OCI-LY1 (cell line): ENCODE measurements at regions not wholly inside any gene's neighbourhood (a gene's known extent, or its start where the extent isn't known, plus 50 kb on each side); places are given as distances from the start of the nearest gene placed in this dataset.

Source experiments
- H2AFZ ChIP-seq: fragments of 200-600 bp; sonication (generic), shearing (Covaris generic); 2 replicates; pipeline ENCODE4 v1.6.0; 2014; ENCODE audit warnings: antibody characterized with exemption, mild to moderate bottlenecking, low read length
- H3F3A ChIP-seq: fragments of 200-600 bp; sonication (generic), shearing (Covaris generic); 2 replicates; pipeline ENCODE4 v1.6.0; 2014; ENCODE audit warnings: mild to moderate bottlenecking, antibody characterized with exemption, low read length, moderate library complexity; ENCODE audit not compliant: insufficient read depth
- H3K27ac ChIP-seq: fragments of 200-600 bp; sonication (generic); 2 replicates; pipeline ENCODE4 v1.5.1; 2014; ENCODE audit warnings: low read length, mixed run types, mild to moderate bottlenecking, low read depth; ENCODE audit not compliant: poor library complexity, severe bottlenecking
- H3K27me3 ChIP-seq: fragments of 200-600 bp; sonication (generic); 2 replicates; pipeline ENCODE4 v1.6.0; 2014; ENCODE audit warnings: antibody characterized with exemption, mild to moderate bottlenecking, low read length, moderate library complexity; ENCODE audit not compliant: insufficient read depth
- H3K36me3 ChIP-seq: fragments of 200-600 bp; sonication (generic); 2 replicates; pipeline ENCODE4 v1.6.1; 2014; ENCODE audit warnings: mild to moderate bottlenecking, antibody characterized with exemption, low read length, moderate library complexity, mixed read lengths; ENCODE audit not compliant: insufficient read depth
- H3K4me1 ChIP-seq: fragments of 200-600 bp; sonication (generic); 2 replicates; pipeline ENCODE4 v1.5.1; 2014; ENCODE audit warnings: mild to moderate bottlenecking, low read length, moderate library complexity; ENCODE audit not compliant: insufficient read depth, severe bottlenecking
- H3K4me2 ChIP-seq: fragments of 200-600 bp; sonication (generic), shearing (Covaris generic); 2 replicates; pipeline ENCODE4 v1.6.1; 2014; ENCODE audit warnings: low read length
- H3K4me3 ChIP-seq: fragments of 200-600 bp; sonication (generic); 2 replicates; pipeline ENCODE4 v1.5.1; 2014; ENCODE audit warnings: low read length, low read depth, mild to moderate bottlenecking, mixed read lengths; ENCODE audit not compliant: poor library complexity, severe bottlenecking
- H3K79me2 ChIP-seq: fragments of 200-600 bp; shearing (Covaris generic); 2 replicates; pipeline ENCODE4 v1.6.1; 2016; ENCODE audit warnings: mixed run types, low read length, mixed read lengths; ENCODE audit not compliant: insufficient read depth
- H3K9ac ChIP-seq: fragments of 200-600 bp; sonication (generic), shearing (Covaris generic); 2 replicates; pipeline ENCODE4 v1.6.1; 2014; ENCODE audit warnings: mild to moderate bottlenecking, low read length, mixed read lengths
- H3K9me2 ChIP-seq: fragments of 200-600 bp; sonication (generic), shearing (Covaris generic); 2 replicates; pipeline ENCODE4 v1.6.1; 2014; ENCODE audit warnings: low read depth, mild to moderate bottlenecking, low read length, mixed read lengths
- H3K9me3 ChIP-seq: fragments of 200-600 bp; shearing (Covaris generic); 2 replicates; pipeline ENCODE4 v1.6.1; 2014; ENCODE audit warnings: low read length, mixed read lengths
- H4K20me1 ChIP-seq: fragments of 200-600 bp; sonication (generic), shearing (Covaris generic); 2 replicates; pipeline ENCODE4 v1.6.0; 2016; ENCODE audit warnings: mild to moderate bottlenecking, low read length; ENCODE audit not compliant: insufficient read depth
- CTCF ChIP-seq: fragments of 200-600 bp; sonication (generic), shearing (Covaris generic); IDR thresholded peaks from 2 replicates; pipeline ENCODE4 v1.5.1; 2017; ENCODE audit warnings: mild to moderate bottlenecking, antibody characterized with exemption, low read length, moderate library complexity, mixed read lengths
- EZH2 ChIP-seq: fragments of 200-600 bp; sonication (generic), shearing (Covaris generic); IDR thresholded peaks from 2 replicates; pipeline ENCODE4 v1.8.0; 2017; ENCODE audit warnings: borderline replicate concordance, mixed run types, mild to moderate bottlenecking, antibody characterized with exemption, low read length, moderate library complexity, mixed read lengths

- no peaks in the 10 kb centered on the region for H3K9me3 ChIP-seq
- TF ChIP-seq EZH2, result no peak
- no peak for TF ChIP-seq CTCF
- H3K27ac ChIP-seq, result no peak overlapping the region
- H2AFZ ChIP-seq, result no peak overlapping the region
- H3K9ac ChIP-seq, result no peak overlapping the region
- no peaks in the 10 kb centered on the region for H3F3A ChIP-seq
- H3K4me2 ChIP-seq, result no peak overlapping the region
- no peaks in the 10 kb centered on the region for H3K36me3 ChIP-seq
- no peaks in the 10 kb centered on the region for H3K27me3 ChIP-seq
- no peaks in the 10 kb centered on the region for H3K9me2 ChIP-seq
- no peaks in the 10 kb centered on the region for H3K4me1 ChIP-seq
- H4K20me1 ChIP-seq, result no peaks in the 10 kb centered on the region
- no peak overlapping the region for H3K4me3 ChIP-seq
- H3K79me2 ChIP-seq, result no peaks in the 10 kb centered on the region
Observed at GRCh38 chr4:12053556-12053955, 624.9 kb upstream of the HS3ST1 start.

GRCh38 chr4:12050357-12050756 lies 621.7 kb upstream of the HS3ST1 start:
- Histone ChIP-seq H3K9me3 (no peaks in the 10 kb centered on the region), H2AFZ (no peak overlapping the region), H3K27ac (no peak overlapping the region), H3K4me2 (no peak overlapping the region), H3K4me1 (no peaks in the 10 kb centered on the region), H4K20me1 (no peaks in the 10 kb centered on the region), H3K79me2 (no peaks in the 10 kb centered on the region), H3K27me3 (no peaks in the 10 kb centered on the region), H3K36me3 (no peaks in the 10 kb centered on the region), H3K9ac (no peak overlapping the region), H3K4me3 (no peak overlapping the region), H3K9me2 (no peaks in the 10 kb centered on the region), H3F3A (no peaks in the 10 kb centered on the region)
- no peak for TF ChIP-seq EZH2
- TF ChIP-seq CTCF, result no peak

GRCh38 chr4:12042818-12043217 lies 614.1 kb upstream of the HS3ST1 start:
- Histone ChIP-seq H3F3A (no peaks in the 10 kb centered on the region), H4K20me1 (no peaks in the 10 kb centered on the region), H3K9me3 (no peaks in the 10 kb centered on the region), H3K4me1 (no peaks in the 10 kb centered on the region), H3K9ac (no peak overlapping the region), H3K79me2 (no peaks in the 10 kb centered on the region), H2AFZ (no peak overlapping the region), H3K9me2 (no peaks in the 10 kb centered on the region), H3K27me3 (no peaks in the 10 kb centered on the region), H3K27ac (no peak overlapping the region), H3K36me3 (no peaks in the 10 kb centered on the region), H3K4me3 (no peak overlapping the region), H3K4me2 (no peak overlapping the region)
- TF ChIP-seq CTCF (no peak), EZH2 (no peak)
